GM18511 (cell line): ENCODE measurements at regions not wholly inside any gene's neighbourhood (a gene's known extent, or its start where the extent isn't known, plus 50 kb on each side); places are given as distances from the start of the nearest gene placed in this dataset.

ENCODE experiments used
- ATAC-seq: cut with Tn5 transposase; IDR thresholded peaks from one replicate; pipeline ENCODE4 v1.9.1; 2021; ENCODE audit warnings: mild to moderate bottlenecking, moderate library complexity; ENCODE audit not compliant: unreplicated experiment

GRCh38 chr4:35872273-35872672, 372.0 kb downstream of the ARAP2 start:
- no peak for ATAC-seq

- ATAC-seq, result no peak
Observed at GRCh38 chr4:35879479-35879878, 364.8 kb downstream of the ARAP2 start.

- peak; percentile 75 for ATAC-seq
Observed at GRCh38 chr4:35883108-35883507, 361.2 kb downstream of the ARAP2 start.

GRCh38 chr4:35884714-35885480, 359.4 kb downstream of the ARAP2 start:
- ATAC-seq, result no peak

- no peak for ATAC-seq
Observed at GRCh38 chr4:35897808-35898207, 346.5 kb downstream of the ARAP2 start.

- no peak for ATAC-seq
Observed at GRCh38 chr4:35900286-35901243, 343.7 kb downstream of the ARAP2 start.

- peak; percentile 85 for ATAC-seq
Observed at GRCh38 chr4:35912174-35912573, 332.1 kb downstream of the ARAP2 start.

GRCh38 chr4:35918491-35918977, 325.8 kb downstream of the ARAP2 start:
- no peak for ATAC-seq

GRCh38 chr4:35925806-35926205, 318.5 kb downstream of the ARAP2 start:
- ATAC-seq, result peak; percentile 94

GRCh38 chr4:35926788-35927187, 317.5 kb downstream of the ARAP2 start:
- no peak for ATAC-seq

GRCh38 chr4:35933901-35934300, 310.4 kb downstream of the ARAP2 start:
- ATAC-seq, result no peak

GRCh38 chr4:35934320-35934981, 309.9 kb downstream of the ARAP2 start:
- no peak for ATAC-seq

GRCh38 chr4:35938936-35939335, 305.4 kb downstream of the ARAP2 start:
- ATAC-seq, result no peak

GRCh38 chr4:35939751-35940150, 304.6 kb downstream of the ARAP2 start:
- ATAC-seq, result no peak

GRCh38 chr4:35942092-35942491, 302.2 kb downstream of the ARAP2 start:
- no peak for ATAC-seq

- ATAC-seq, result peak; percentile 43
Observed at GRCh38 chr4:35943606-35944005, 300.7 kb downstream of the ARAP2 start.

- ATAC-seq, result no peak
Observed at GRCh38 chr4:35948171-35948570, 296.1 kb downstream of the ARAP2 start.

GRCh38 chr4:35950442-35950841, 293.9 kb downstream of the ARAP2 start:
- no peak for ATAC-seq

GRCh38 chr4:35952751-35953150, 291.6 kb downstream of the ARAP2 start:
- ATAC-seq, result no peak

GRCh38 chr4:35963383-35963782, 280.9 kb downstream of the ARAP2 start:
- ATAC-seq, result no peak

- no peak for ATAC-seq
Observed at GRCh38 chr4:35963974-35964515, 280.3 kb downstream of the ARAP2 start.
